Activated CD8-positive, alpha-beta memory T cell treated with anti-CD3 and anti-CD28 coated beads for 4 hours (primary cell): ENCODE measurements at regions not wholly inside any gene's neighbourhood (a gene's known extent, or its start where the extent isn't known, plus 50 kb on each side); places are given as distances from the start of the nearest gene placed in this dataset.

Experiments
- DNase-seq, 2 donors: peaks; one replicate each; pipeline ENCODE4 v3.0.0-alpha.2; 2020; ENCODE audit warnings: low read depth in 2 of 2

DNA sequence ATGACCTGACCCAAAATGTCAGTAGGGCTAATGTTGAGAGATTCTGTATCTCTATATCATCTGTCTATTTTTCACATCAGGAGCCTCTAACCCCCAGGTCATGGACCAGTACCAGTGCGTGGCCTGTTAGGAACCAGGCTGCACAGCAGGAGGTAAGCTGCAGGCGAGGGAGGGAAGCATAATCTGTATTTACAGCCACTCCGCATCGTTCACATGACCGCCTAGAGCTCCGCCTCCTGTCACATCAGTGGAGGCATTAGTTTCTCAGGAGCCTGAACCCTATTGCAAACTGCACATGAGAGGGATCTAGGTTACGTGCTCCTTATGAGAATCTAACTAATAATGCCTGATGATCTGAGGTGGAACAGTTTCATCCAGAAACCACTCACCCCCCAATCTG is 180.6 kb downstream of the RDH14 start:
- no peak for DNase-seq

DNA sequence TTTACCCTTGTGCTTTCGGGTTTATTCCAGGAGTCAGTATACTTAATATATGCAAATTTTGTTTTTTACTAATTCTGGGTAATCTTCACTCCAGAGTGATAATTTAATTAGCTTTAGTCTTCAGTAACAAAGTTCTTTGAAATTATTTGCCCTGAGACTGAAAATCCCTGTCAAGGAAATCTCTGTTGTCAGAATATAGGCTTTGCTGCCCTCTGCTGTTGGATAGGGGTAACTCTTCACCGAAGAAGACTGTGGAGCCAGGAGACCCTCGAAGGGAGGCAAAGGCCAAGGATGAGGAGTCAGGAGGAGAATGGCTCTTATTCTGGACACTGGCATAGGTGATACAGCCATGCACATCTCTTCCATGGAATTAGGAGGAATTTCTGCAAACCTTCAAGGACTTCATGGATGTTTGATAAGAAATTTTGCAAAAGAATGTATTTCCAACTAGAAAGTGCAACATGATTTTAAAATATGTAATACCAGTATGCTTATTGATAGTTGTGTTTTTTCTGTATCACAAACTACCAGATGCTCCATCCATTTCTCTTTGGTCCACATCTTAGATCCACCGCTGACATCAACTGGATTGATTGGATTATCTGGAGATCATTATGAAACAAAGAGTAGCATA is 182.3 kb downstream of the RDH14 start:
- no peak for DNase-seq

DNA sequence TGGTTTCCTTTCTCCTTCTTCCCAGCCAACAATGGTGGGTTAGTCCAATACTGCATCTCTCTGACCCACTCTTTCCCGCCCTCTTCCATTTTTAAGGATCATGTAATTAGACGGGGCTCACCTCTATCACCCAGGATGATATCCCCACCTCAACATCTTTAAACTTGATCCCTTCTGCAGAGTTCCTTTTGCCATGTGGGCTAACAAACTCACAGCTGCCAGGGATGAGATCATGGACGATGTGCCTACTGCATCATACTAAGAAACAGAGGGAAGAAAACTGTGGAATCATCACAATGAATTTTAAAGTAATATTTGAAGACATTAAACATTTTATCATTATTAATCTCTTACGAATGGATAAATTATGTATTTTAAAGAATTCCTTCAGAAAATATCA is 183.5 kb downstream of the RDH14 start:
- DNase-seq, result no peak

DNA sequence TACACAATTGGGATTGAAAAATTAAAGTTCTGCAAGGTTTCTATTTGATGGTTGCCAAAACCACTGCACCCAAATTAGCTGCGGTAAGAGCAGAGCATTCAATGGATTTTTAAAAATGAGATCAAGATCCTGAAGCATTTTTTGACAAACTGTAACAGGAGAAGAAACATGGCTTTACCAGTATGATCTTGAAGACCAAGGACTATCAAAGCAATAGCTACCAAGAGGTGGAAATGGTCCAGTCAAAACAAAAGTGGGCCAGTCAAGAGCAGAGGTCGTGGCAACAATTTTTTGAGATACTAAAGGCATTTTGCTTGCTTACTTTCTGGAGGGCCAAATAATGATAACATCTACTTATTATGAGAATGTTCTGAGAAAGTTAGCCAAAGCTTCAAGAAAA is 186.8 kb downstream of the RDH14 start:
- DNase-seq, result no peak

DNA sequence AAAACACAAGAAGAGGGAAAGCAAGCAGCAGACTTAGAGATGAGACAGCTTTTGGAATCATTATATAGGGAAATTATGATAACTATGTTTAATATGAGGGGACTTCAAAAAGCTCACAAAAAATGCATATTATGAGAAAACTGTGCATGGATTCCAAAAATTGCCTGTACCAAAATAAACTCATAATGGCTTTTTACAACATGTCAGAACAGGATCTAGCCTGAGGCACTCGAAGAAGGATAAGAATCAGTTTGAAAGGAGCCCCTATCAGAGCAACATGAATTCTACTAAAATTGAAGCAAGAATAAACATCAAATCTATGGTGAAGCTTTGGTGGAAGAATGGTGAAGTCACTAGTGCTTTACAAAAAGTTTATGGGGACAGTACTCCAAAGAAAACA is 187.4 kb downstream of the RDH14 start:
- DNase-seq, result no peak

DNA sequence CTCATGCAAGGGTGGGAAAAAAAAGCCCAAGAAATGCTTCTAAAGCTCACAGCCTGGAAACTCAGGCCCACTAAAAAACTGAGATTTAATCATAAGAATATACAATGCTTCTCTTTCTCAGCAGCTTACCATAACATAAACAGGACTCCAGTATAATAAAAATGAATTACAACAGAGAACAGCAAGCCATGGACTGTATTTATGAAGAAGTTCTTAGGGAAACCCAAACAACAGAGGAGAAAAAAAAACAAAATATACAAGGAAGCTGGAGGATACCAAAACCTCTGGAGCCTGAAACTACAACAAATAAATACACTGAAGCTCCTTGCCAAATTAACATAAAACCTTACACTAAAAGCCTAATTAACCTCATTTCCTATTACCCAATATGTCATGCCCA is 187.8 kb downstream of the RDH14 start:
- no peak for DNase-seq

DNA sequence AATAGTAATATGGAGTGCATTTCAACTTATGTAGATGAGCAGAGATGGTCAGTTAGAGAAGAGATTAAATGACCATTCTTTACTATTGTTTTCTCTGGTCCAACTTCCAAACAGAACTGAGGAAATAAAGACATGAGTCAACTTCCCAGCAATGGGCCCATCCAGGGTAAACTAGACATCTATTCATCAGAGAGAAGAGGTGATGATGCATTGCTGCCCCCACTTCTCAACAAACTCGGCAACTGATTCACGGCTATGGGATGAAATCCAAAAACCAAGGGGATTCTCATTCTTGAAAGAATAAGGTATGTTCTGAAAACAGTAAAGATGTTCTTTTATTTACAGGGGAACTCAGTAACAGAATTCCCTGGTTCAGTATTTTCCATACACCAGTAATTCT is 190.7 kb downstream of the RDH14 start:
- no peak for DNase-seq

DNA sequence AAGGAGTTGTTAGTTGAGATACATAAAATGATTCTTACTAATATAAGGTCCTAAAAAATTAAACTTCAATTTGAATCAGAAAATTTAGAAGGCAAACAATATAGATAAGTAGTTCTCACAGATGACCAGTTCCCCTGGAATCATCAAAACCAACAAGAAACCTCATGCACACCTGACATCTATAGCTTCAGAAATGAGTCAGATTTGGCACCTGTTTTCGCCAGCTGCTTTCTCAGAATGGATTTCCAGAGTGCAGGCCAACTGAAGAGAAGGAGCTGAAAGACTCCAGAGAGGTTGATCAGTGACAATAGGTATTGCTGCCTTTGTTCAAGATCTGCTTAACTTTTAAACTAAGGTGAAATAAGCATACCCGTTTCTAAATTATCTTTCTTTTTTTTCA is 192.4 kb downstream of the RDH14 start:
- DNase-seq, result no peak

DNA sequence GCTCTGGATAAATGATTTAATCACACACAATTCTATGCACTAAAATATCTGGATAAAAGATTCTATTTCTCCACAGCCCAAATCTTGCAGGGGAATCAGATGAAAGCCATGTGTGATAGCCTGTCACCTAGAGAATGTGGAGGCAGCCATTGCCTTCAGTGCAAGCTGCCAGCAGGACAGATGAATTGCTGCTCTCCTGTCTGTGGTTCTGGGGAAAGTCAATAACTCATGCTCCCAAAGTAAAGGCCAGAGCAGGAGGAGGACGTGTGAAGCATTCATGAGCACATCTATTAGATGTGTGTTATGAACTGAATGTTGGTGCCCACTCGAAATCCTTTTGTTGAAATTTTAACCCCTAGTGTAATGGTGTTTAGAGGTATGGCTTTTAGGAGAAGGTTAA is 195.1 kb downstream of the RDH14 start:
- DNase-seq, result no peak

DNA sequence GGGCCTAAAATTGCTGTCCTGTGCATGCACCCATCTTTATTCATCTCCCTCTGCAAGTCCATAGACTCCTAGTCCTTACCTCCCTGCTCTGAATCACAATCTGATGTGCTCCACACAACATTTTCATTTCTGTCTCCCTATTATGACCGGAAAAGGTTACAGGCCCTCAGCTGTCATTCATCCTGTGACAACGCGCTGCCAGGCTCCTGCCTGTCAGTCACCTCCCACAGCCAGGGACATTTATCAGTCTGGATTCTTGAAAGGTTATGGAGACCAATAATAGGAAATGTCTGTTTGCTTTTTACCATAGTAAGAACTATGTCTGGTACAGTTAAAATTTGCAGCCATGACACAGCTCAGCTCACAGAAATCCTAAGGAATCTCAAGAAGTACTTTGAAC is 197.1 kb downstream of the RDH14 start:
- no peak for DNase-seq

DNA sequence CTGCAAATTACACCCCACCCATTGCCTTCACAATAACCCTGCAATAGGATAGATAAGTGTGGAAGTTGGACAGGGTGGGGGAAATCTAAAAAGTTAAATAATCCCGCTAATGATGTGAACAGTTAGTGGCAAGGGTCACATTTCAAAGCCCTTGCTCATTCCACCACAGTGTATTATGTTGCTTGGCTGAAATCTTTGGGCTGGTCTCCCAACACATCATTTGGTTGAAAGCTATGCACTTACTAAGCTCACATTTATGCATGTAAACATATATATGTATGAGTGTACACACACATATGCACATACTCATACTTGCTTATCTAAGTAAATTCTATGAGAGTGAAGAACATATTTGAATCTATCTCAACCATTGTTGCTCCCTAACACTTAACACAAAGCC is 197.8 kb downstream of the RDH14 start:
- DNase-seq, result no peak

DNA sequence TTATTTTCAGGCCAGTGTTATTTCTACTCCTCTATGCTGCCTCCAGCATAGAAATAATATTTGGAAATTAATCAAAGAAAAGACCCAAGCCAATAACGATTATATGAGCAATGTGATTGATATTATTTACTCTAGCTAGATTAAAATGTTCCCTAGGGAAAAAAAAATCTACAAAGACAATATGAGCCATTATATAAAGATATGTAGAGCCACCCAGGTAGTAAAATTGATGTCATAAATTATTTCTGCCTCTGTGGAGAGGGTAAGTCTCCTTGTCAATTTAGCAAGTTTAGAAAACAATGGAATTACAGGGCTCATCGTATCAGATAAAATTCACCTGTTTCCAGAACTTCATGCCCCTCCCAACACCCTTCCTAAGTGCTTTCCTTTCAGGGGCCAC is 202.9 kb downstream of the RDH14 start:
- DNase-seq, result no peak

DNA sequence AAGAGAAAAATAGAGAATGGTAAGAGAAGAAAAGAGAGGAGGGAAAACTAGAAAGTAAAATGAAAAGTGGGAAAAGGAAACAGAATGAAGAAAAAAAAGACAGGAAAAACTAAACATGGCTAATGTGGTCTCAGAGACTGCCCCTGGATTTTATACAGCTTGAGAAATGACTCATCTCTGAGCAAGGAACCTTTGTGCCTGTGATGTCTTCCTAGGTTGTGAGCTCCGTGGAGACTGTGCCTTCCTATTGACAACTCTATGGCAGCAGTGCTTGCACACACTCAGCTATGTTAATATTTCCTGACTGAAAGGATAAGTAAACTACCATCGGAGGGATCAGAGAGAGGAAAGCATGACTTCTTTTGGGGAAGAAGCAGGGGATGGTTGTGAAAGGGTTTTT is 203.8 kb downstream of the RDH14 start:
- DNase-seq, result no peak

DNA sequence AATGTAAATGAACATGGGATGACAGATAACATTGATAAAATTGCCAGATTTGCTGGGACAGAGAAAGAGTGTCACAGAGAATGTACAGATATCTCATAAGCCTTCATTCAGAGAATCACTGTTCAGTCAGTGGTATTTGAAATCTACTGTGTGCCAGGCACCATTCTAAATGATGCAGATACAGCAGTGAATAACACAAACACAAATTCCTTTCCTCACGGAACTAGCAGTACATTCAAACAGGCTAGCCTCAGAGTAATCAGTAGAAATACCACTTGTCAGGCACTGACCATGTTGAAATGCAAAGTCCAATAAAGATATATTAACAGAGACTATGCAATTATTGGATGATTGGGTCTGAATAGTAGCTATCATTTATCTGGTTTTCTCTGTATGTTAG is 211.0 kb downstream of the RDH14 start:
- no peak for DNase-seq

DNA sequence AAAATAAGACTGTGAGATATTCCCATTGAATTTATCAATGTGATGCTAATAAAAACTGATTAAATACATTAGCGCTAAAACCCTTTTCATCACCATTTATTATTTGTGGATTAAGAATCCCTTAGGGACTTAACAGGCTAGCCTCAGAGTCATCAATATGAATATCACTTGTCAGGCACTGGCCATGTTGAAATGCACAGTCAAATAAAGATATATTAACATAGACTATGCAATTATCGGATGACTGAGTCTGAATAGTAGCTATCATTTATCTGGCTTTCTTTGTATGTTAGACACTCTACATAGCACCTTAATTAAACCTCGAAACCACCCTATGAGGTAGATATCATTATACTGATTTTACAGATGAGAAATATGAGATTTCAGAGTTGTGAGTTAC is 213.6 kb downstream of the RDH14 start:
- no peak for DNase-seq

DNA sequence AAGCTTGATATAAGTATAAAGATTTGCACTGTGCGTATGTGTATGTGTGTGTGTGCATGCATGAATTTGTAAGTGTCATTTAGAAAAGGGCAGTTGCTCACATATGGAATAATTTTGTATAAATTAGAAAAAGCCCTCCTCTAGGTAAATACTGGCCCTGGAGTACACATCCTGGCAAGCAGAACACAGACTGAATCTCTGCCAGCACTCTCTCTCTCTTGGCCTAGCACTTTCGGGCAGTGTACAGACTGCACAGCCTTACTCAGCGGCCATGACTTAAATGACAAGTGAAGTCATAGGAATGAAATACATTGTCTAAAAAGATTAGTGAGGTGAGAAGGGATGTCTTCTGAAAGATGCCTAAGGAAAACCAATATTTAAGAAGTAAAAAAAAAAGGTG is 214.1 kb downstream of the RDH14 start:
- no peak for DNase-seq

DNA sequence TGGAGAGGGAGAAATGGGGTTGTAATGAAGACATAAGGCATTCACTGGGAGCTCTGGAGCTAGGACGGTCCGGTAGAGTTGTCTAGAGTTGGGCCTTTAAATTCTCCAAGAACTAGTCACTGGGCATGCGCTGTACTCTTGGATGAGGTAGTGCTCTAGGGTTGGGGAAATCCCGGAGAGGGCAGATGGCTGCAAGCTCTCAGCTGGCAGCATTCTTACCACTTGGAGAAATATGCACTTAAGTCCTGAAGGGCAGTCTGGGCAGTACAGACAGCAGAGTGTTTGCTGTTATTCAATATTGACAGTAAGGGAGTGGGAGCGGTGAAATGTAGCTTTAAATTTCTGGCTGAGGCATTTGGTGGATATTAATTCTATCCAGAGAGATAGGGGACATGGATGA is 214.6 kb downstream of the RDH14 start:
- DNase-seq, result no peak

DNA sequence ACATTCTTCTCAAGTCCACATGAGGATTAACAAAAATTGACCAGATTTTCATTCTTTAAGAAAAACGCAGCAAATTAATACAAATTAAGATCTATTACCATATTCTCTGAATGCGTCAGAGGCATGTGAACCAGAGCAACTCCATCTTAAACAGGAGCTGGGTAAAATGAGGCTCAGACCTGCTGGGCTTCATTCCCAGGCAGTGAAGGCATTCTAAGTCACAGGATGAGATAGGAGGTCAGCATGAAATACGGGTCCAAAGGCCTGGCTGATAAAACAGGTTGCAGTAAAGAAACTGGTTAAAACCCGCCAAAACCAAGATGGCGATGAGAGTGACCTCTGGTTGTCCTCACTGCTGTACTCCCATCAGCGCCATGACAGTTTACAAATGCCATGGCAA is 217.6 kb downstream of the RDH14 start:
- DNase-seq, result no peak

DNA sequence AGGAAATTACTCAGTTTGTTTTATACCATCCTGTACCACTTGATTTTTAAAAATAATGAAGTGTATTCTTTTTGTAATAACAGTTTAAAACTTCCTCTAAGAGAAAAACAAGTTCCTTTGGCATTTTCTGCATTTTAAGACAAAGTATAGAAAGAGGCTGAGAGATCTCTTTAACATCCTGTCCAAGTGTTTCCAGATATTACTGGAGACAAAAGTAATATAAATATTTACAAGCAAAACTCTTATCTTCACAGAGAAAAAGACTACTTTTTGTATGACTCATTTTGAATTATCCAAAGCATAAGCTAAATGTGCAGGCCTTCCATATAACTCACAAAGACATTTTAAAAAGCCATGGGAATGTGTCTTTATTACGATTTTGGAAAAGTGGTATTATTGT is 221.1 kb downstream of the RDH14 start:
- DNase-seq, result no peak

DNA sequence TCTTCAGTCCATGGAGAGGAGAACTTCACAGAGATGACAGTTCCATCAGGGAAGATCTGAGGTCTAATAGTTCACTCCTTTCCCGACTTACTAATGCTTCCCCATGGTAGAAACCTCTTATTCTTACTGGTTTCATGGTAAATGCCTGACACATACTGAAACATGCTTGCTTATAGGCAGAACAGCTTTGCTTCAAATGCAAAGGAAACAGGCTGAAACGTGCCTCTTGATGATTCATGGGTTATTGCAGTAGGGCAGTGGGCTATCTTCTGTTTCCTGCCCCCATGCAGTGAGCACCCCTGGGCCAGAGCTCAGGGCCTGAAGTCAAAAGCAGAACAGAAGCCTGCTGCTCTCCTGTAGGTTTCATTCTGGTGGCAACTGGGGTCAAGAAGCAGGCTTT is 223.5 kb downstream of the RDH14 start:
- no peak for DNase-seq

DNA sequence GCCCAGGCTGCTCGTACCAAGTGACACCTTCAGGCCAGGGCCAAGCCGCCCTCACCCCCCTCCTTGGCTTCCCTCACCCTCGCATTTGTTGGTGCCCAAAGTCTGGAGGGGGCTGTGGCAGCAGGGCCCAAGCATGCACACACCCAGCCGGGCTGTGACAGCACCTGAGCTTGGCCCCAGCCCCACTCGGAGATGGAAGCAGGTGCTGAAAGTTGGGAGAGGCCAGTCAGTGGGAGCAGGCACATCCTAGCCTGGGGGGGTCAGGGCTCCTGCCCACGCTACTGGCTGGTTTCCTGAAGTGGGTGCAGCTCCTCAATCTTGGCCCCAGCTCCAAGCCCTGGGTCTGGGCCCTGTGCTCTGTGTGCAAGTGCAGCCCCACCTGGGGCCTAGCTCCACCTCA is 228.0 kb downstream of the RDH14 start:
- DNase-seq, result no peak

DNA sequence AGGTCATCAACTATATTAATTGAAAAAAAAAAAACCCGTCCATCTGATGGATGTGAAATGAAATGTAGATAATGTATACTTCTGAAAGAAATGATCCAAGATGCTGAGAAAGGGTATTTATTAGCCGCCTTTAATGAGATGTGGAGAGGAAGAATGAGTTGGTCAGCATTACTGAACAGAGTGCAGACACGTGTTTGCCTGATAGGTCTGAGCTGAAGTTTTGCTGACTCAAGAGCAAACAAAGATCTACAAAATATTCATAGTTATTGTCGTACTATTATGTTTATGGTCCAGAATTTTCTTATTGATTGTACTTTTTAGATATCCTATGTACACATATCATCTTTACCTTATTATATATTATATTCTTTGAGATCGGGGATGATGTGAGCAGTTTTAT is 235.3 kb downstream of the RDH14 start:
- no peak for DNase-seq

DNA sequence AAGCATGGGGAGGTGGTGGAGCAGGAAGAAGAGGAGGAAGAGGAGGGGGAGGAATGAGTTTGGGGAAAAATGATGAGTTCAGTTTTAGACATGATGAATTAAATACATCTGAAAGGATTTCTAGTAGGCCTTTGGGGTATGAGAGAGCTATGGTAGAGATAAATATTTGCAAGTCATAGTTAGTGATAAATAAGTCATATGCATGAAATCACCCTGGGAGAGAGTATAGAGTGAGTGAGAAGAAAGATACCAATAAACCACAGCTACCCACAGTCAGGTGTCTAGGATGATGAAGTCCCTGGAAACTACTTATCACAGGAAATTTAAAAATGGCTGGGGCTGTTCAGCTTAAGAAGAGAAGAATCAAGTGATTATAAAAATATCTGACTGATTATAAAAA is 240.5 kb downstream of the RDH14 start:
- no peak for DNase-seq

DNA sequence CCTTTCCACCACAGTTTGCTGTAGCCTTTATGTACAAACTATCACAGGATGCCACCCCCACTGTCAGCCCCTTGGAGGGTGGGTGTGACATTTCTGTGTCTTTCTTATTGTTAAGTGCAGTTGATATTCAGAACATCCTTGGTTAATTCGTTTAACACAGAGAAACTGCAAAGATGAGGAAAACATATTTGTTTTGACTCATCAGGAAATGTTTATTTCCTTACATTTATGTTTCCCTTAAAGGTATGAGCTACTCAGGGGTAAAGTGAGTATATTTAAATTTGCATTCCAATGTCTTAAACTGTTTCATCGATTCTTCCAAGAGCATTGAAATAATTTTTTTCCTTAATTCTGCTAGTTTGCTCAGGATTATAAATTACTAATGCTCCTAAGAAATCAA is 243.4 kb downstream of the RDH14 start:
- no peak for DNase-seq

DNA sequence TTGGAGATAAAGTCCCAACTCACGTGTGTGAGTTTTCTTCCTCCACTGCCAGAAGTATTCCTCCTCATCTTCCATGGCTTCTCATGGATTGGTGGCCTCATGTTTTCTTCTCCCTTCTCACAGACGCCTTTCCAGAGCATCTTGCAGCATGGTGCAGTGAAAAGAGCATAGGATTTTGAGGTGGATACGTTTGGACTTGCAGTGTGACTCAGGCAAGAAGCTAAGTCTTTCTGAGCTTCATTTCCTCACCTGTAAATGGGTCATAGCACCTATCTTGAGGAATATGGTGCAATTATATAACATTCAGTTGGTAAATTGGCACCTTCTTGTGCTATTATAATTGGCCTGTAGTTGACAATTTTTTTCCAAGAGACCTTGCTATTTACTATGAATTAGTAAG is 247.6 kb downstream of the RDH14 start:
- no peak for DNase-seq
